Activated CD4-positive, alpha-beta memory T cell treated with anti-CD3 and anti-CD28 coated beads for 36 hours (primary cell): ENCODE measurements at regions not wholly inside any gene's neighbourhood (a gene's known extent, or its start where the extent isn't known, plus 50 kb on each side); places are given as distances from the start of the nearest gene placed in this dataset.
"Not testable (repeated sequence)": the region's sequence is repeated elsewhere in the genome, so short reads cannot be mapped to it uniquely, and the experiment has no call there.

ENCODE experiments used
- CTCF ChIA-PET: fragments of 350-600 bp; sonication (Branson Sonifier 250); formaldehyde crosslinking; loops from one replicate; lab custom pipeline; 2021; ENCODE audit warnings: antibody characterized with exemption, inconsistent platforms; lab: Charles Lee
- POLR2A ChIA-PET: fragments of 350-600 bp; sonication (Branson Sonifier 250); formaldehyde crosslinking; loops from one replicate; lab custom pipeline; 2021; ENCODE audit warnings: antibody characterized with exemption; lab: Charles Lee
- DNase-seq: peaks from one replicate; pipeline ENCODE4 v3.0.0-alpha.2; 2020
- H3K27ac Mint-ChIP-seq: one replicate; pipeline ENCODE4 v1.8.0; 2021; ENCODE audit warnings: mixed read lengths
- H3K27me3 Mint-ChIP-seq: one replicate; pipeline ENCODE4 v1.8.0; 2021; ENCODE audit warnings: mixed read lengths
- H3K36me3 Mint-ChIP-seq: one replicate; pipeline ENCODE4 v1.8.0; 2021; ENCODE audit warnings: mixed read lengths
- H3K4me1 Mint-ChIP-seq: one replicate; pipeline ENCODE4 v1.8.0; 2021; ENCODE audit warnings: low read depth, mixed read lengths
- H3K4me3 Mint-ChIP-seq: one replicate; pipeline ENCODE4 v1.8.0; 2021; ENCODE audit warnings: mild to moderate bottlenecking, mixed read lengths
- H3K9me3 Mint-ChIP-seq: one replicate; pipeline ENCODE4 v1.8.0; 2021; ENCODE audit warnings: mixed read lengths
- intact Hi-C: fragments of 100-400 bp; cut with micrococcal nuclease; formaldehyde crosslinking; loops from one replicate; pipeline ENCODE4 v1.15.1; 2023

GRCh38 chr10:45135443-45136198, 134.9 kb downstream of the ZNF22 start:
- ChIA-PET CTCF (no interaction called here), POLR2A (no interaction called here)
- no peak for DNase-seq
- Mint-ChIP-seq H3K4me1 (no peaks in the 10 kb centered on the region), H3K4me3 (no peak overlapping the region), H3K27me3 (no peaks in the 10 kb centered on the region), H3K36me3 (no peaks in the 10 kb centered on the region), H3K27ac (no peak overlapping the region), H3K9me3 (no peaks in the 10 kb centered on the region)
- intact Hi-C loops, result no loop called here

DNA sequence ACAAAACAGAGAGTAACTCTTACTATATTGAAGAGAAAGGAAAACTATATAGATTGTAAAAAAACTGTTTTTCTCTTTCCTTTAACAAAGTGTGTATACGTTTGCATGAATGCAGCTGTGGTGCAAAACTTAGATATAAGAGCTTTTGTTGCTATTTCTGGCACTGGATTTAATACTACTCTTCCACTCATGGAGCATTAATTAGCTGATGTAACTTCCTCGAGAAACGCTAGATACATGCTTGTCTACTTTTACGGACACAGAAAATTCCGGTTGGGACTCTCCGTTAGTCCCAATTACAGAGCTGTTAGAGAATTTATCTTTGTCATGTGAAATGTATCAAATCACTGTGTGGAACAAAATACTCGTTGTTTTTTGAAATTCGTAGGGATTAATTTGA, 135.5 kb downstream of the ZNF22 start:
- ChIA-PET POLR2A (no interaction called here), CTCF (no interaction called here)
- intact Hi-C loops, result no loop called here
- Mint-ChIP-seq H3K4me1 (no peaks in the 10 kb centered on the region), H3K9me3 (no peaks in the 10 kb centered on the region), H3K4me3 (no peak overlapping the region), H3K36me3 (no peaks in the 10 kb centered on the region), H3K27me3 (peaks cover under 1% of the 10 kb centered on the region), H3K27ac (no peak overlapping the region)
- DNase-seq, result no peak

DNA sequence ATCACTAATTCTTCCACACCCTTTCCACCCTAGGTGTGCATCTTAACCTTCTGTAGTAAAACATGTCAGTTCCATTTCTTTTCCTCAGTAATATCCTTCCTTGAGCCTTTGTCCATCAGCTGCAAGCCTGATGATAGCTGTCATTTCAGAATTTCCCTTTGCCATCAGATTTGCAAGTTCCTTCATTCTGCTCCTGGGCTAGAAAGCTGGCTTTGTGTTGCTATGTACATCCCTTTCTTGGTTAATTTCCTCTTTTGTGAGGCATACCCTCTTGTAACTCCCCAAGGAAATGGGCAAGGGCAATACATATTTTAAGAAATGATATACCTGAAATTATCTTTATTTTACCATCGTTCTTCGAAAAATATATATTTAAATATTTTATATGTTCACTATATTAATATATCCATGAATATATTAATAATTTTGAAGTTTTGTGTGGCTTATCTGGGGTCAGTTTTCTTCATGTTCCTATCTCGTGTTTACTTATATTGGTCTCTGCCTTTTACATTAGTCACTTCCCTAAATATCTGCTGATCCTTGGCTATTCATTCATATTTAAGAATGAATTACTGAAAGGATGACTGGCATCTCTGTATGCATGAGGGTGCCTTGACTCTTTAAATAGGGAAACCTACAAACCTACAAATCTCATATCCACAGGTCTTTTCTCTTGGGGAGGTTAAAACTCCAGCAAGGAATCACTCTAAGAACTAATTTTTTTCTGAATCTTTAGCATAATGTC, 143.8 kb downstream of the ZNF22 start:
- CTCF ChIA-PET, result no interaction called here

GRCh38 chr10:45145143-45145542, 144.4 kb downstream of the ZNF22 start:
- CTCF ChIA-PET, H3K27ac Mint-ChIP-seq, DNase-seq, H3K4me1 Mint-ChIP-seq, intact Hi-C loops, H3K4me3 Mint-ChIP-seq, H3K9me3 Mint-ChIP-seq, H3K27me3 Mint-ChIP-seq, H3K36me3 Mint-ChIP-seq, POLR2A ChIA-PET: not testable (repeated sequence)

More for the DNA sequence above, 143.8 kb downstream of the ZNF22 start:
- no peak for DNase-seq
- intact Hi-C loops, result no loop called here
- POLR2A ChIA-PET, result no interaction called here
- Mint-ChIP-seq H3K36me3 (no peaks in the 10 kb centered on the region), H3K27ac (no peak overlapping the region), H3K27me3 (peaks cover 8% of the 10 kb centered on the region), H3K4me3 (no peak overlapping the region), H3K9me3 (no peaks in the 10 kb centered on the region), H3K4me1 (no peaks in the 10 kb centered on the region)

DNA sequence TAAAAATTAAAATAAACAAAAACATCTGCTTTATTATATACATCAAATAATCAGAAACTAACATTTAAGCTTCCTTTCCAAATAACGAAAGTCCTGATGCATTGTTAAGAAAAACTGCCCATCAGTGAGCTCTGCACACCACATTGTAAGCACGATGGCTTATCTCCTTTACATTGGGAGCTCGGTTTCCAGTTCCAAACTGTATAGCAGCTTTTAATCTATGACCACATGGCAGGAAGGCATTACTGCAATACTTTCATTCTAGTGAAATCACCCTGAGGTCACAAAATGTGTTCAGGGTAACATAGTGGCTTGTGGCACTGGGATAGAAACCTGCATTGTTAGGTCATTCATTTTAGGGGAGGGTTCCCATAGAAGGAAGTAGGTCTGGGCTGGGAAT, 146.3 kb downstream of the ZNF22 start:
- ChIA-PET CTCF (no interaction called here), POLR2A (no interaction called here)
- no peaks in the 10 kb centered on the region for H3K4me1 Mint-ChIP-seq
- no peak for DNase-seq
- intact Hi-C loops, result no loop called here
- no peaks in the 10 kb centered on the region for H3K9me3 Mint-ChIP-seq
- H3K36me3 Mint-ChIP-seq, result no peaks in the 10 kb centered on the region
- no peak overlapping the region for H3K4me3 Mint-ChIP-seq
- peaks cover 8% of the 10 kb centered on the region for H3K27me3 Mint-ChIP-seq
- no peak overlapping the region for H3K27ac Mint-ChIP-seq

DNA sequence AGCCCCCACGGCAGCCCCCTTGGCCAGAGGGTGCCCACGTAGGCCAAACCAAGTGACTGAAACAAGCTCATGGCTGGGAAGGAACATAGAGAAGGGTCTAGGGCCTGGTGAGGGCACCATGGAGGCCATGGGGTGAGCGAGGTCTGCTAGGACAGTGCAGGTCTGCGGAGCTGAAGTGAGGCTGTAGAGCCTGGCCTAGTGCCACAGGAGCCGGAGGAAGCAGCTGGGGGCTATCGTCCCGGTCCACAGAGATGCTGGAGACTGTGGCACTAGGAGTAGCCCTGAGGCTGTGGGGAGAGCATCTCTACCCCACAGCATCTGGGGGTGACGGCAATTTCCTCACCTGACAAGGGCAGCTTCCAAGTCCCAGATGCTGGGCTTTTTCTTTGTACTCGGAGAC, 150.3 kb downstream of the ZNF22 start:
- Mint-ChIP-seq H3K27ac (no peak overlapping the region), H3K4me3 (no peak overlapping the region), H3K36me3 (no peaks in the 10 kb centered on the region), H3K9me3 (no peaks in the 10 kb centered on the region), H3K27me3 (peaks cover 7% of the 10 kb centered on the region), H3K4me1 (no peaks in the 10 kb centered on the region)
- DNase-seq, result no peak
- ChIA-PET CTCF (no interaction called here), POLR2A (no interaction called here)
- intact Hi-C loops, result no loop called here

GRCh38 chr10:45151467-45152214, 150.9 kb downstream of the ZNF22 start:
- CTCF ChIA-PET, result interaction anchor here (0.5 kb wide), 1 partner anchor 161 kb away, joined by 3 read pairs; no protein-coding TSS in a partner anchor
- intact Hi-C loops, result no loop called here
- no peak for DNase-seq
- Mint-ChIP-seq H3K4me3 (no peak overlapping the region), H3K4me1 (no peaks in the 10 kb centered on the region), H3K9me3 (no peaks in the 10 kb centered on the region), H3K27ac (no peak overlapping the region), H3K27me3 (peaks cover 8% of the 10 kb centered on the region), H3K36me3 (no peaks in the 10 kb centered on the region)
- POLR2A ChIA-PET, result interaction anchor here (0.6 kb wide), 1 partner anchor 580 kb away, joined by 3 read pairs; no protein-coding TSS in a partner anchor

- Mint-ChIP-seq H3K9me3 (no peaks in the 10 kb centered on the region), H3K27ac (no peak overlapping the region)
Observed at GRCh38 chr10:45152726-45153125, 152.0 kb downstream of the ZNF22 start.

DNA sequence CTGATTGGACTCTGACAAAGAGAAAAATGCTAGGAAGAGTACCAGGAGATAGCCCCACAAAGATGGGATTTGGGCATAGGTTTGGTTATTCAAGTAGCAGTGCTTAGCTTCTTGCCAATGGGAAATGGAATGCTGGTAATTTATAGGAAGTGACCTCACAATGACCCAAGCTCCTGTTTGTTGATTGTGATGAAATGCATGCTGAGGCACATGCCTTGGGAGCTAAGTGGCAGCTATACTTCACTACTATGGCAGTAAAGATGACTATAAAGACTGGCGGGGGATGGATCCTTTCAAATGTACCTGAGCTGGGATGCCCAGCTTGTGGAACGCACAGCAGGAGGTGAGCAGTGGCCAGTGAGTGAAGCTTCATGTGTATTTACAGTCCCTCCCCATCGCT, 153.8 kb downstream of the ZNF22 start:
- ChIA-PET CTCF (no interaction called here), POLR2A (no interaction called here)
- H3K27ac Mint-ChIP-seq, result no peak overlapping the region
- H3K9me3 Mint-ChIP-seq, result no peaks in the 10 kb centered on the region
- no peak overlapping the region for H3K4me3 Mint-ChIP-seq
- intact Hi-C loops, result no loop called here
- H3K27me3 Mint-ChIP-seq, result peaks cover 8% of the 10 kb centered on the region
- H3K36me3 Mint-ChIP-seq, result no peaks in the 10 kb centered on the region
- DNase-seq, result no peak
- H3K4me1 Mint-ChIP-seq, result no peaks in the 10 kb centered on the region

More at GRCh38 chr10:45152726-45153125, 152.0 kb downstream of the ZNF22 start:
- Mint-ChIP-seq H3K4me1 (no peaks in the 10 kb centered on the region), H3K4me3 (no peak overlapping the region), H3K36me3 (no peaks in the 10 kb centered on the region), H3K27me3 (peaks cover 8% of the 10 kb centered on the region)
- intact Hi-C loops, result no loop called here
- POLR2A ChIA-PET, result no interaction called here
- no peak for DNase-seq
- CTCF ChIA-PET, result no interaction called here

- intact Hi-C loops, result no loop called here
- peaks cover 6% of the 10 kb centered on the region for H3K27me3 Mint-ChIP-seq
- H3K4me1 Mint-ChIP-seq, result no peaks in the 10 kb centered on the region
- no peaks in the 10 kb centered on the region for H3K36me3 Mint-ChIP-seq
- no peak for DNase-seq
- no peaks in the 10 kb centered on the region for H3K9me3 Mint-ChIP-seq
- POLR2A ChIA-PET, result no interaction called here
- no peak overlapping the region for H3K27ac Mint-ChIP-seq
- CTCF ChIA-PET, result no interaction called here
- H3K4me3 Mint-ChIP-seq, result no peak overlapping the region
Observed at GRCh38 chr10:45155784-45156183, 155.1 kb downstream of the ZNF22 start.

DNA sequence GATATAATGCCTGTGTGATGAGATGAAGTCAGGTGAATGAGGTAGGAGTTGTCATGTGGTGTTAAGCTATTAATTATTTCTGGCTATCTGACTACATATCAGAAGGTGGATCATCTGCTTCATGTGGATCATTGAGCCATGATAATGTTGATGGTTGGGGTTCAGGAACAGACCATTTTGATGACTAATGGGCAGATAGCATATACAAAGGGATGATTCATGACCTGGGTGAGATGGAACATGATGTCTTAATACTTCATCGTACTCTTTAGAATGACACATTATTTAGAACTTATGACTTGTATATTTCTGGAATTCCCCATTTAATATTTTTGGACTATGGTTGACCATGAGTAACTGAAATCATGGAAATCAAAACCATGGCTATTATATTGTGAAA, 155.1 kb downstream of the OR13A1 start:
- Mint-ChIP-seq H3K4me3 (no peak overlapping the region), H3K4me1 (no peaks in the 10 kb centered on the region), H3K27me3 (peaks cover 6% of the 10 kb centered on the region), H3K36me3 (no peaks in the 10 kb centered on the region), H3K9me3 (no peaks in the 10 kb centered on the region), H3K27ac (no peak overlapping the region)
- CTCF ChIA-PET, result no interaction called here
- DNase-seq, result no peak
- POLR2A ChIA-PET, result no interaction called here
- intact Hi-C loops, result no loop called here

- CTCF ChIA-PET, result no interaction called here
- H3K27me3 Mint-ChIP-seq, result no peaks in the 10 kb centered on the region
- no peaks in the 10 kb centered on the region for H3K4me1 Mint-ChIP-seq
- no peak for DNase-seq
- no peak overlapping the region for H3K4me3 Mint-ChIP-seq
- no peaks in the 10 kb centered on the region for H3K36me3 Mint-ChIP-seq
- no peaks in the 10 kb centered on the region for H3K9me3 Mint-ChIP-seq
- POLR2A ChIA-PET, result no interaction called here
- intact Hi-C loops, result no loop called here
- no peak overlapping the region for H3K27ac Mint-ChIP-seq
Observed at GRCh38 chr10:45163315-45163975, 152.0 kb downstream of the OR13A1 start.
